HEK293 (cell line): ENCODE measurements at regions not wholly inside any gene's neighbourhood (a gene's known extent, or its start where the extent isn't known, plus 50 kb on each side); places are given as distances from the start of the nearest gene placed in this dataset.

Source experiments
- CTCF ChIA-PET: fragments of 350-600 bp; formaldehyde crosslinking; extraction: SDS; loops from one replicate; lab custom pipeline; 2021; ENCODE audit warnings: antibody characterized with exemption; lab: Yijun Ruan, JAX
- POLR2A ChIA-PET: fragments of 300-600 bp; formaldehyde crosslinking; extraction: SDS; loops from one replicate; lab custom pipeline; 2020; ENCODE audit warnings: antibody characterized with exemption, inconsistent platforms; lab: Yijun Ruan, JAX
- H3K27ac ChIP-seq: fragments of 200-500 bp; sonication (Bioruptor generic); 2 replicates; pipeline ENCODE4 v1.5.1; 2014; ENCODE audit warnings: low read depth, low read length, control low read depth, inconsistent platforms; ENCODE audit errors: extremely low read depth
- H3K36me3 ChIP-seq, 2 experiments: fragments of 200-500 bp in 1 of 2; sonication (Bioruptor generic) in 1 of 2; 1 replicate in 1 of 2; 2 replicates in 1 of 2; pipeline ENCODE4 v1.5.1; 2014 to 2017; ENCODE audit warnings: inconsistent platforms in 2 of 2, low read length in 2 of 2; ENCODE audit not compliant: control insufficient read depth in 2 of 2, insufficient read depth in 1 of 2
- H3K4me1 ChIP-seq: fragments of 200-500 bp; sonication (Bioruptor generic); 2 replicates; pipeline ENCODE4 v1.5.1; 2014; ENCODE audit warnings: mild to moderate bottlenecking, low read length, inconsistent platforms; ENCODE audit not compliant: control insufficient read depth, insufficient read depth
- H3K4me3 ChIP-seq: 2 replicates; pipeline ENCODE4 v1.5.1; 2011; ENCODE audit warnings: low read depth, mild to moderate bottlenecking, control low read depth, low read length, moderate library complexity
- H3K9me3 ChIP-seq: fragments of 200-500 bp; sonication (Bioruptor generic); 2 replicates; pipeline ENCODE4 v1.5.1; 2014; ENCODE audit warnings: low read depth, low read length, inconsistent platforms; ENCODE audit not compliant: control insufficient read depth, insufficient read depth
- ATF2 ChIP-seq: fragments of 450-650 bp; formaldehyde crosslinking; IDR thresholded peaks from 2 replicates; pipeline ENCODE4 v1.5.1; 2016; ENCODE audit warnings: missing biosample characterization, missing genetic modification characterization, low read depth
- KLF1 ChIP-seq: fragments of 450-650 bp; formaldehyde crosslinking; IDR thresholded peaks from 2 replicates; pipeline ENCODE4 v1.5.1; 2016; ENCODE audit warnings: missing biosample characterization, missing genetic modification characterization
- PATZ1 ChIP-seq: fragments of 450-650 bp; formaldehyde crosslinking; IDR thresholded peaks from 2 replicates; pipeline ENCODE4 v1.5.1; 2016; ENCODE audit warnings: missing biosample characterization, missing genetic modification characterization
- PRDM6 ChIP-seq: fragments of 450-650 bp; formaldehyde crosslinking; IDR thresholded peaks from 2 replicates; pipeline ENCODE4 v1.5.1; 2017; ENCODE audit warnings: missing biosample characterization, missing genetic modification characterization
- REST ChIP-seq: fragments of 450-650 bp; formaldehyde crosslinking; IDR thresholded peaks from 2 replicates; pipeline ENCODE4 v1.5.1; 2016; ENCODE audit warnings: missing biosample characterization, missing genetic modification characterization
- SP3 ChIP-seq: fragments of 450-650 bp; formaldehyde crosslinking; IDR thresholded peaks from 2 replicates; pipeline ENCODE4 v1.5.1; 2016; ENCODE audit warnings: missing biosample characterization, missing genetic modification characterization
- ZIC2 ChIP-seq: fragments of 450-650 bp; formaldehyde crosslinking; IDR thresholded peaks from 2 replicates; pipeline ENCODE4 v1.5.1; 2016; ENCODE audit warnings: missing biosample characterization, missing genetic modification characterization
- ZNF133 ChIP-seq: fragments of 450-650 bp; formaldehyde crosslinking; IDR thresholded peaks from 2 replicates; pipeline ENCODE4 v1.5.1; 2016; ENCODE audit warnings: missing biosample characterization, missing genetic modification characterization
- ZNF274 ChIP-seq, 2 experiments: fragments of 200-500 bp in 1 of 2; fragments of 450-650 bp in 1 of 2; sonication (Bioruptor generic) in 1 of 2; formaldehyde crosslinking in 1 of 2; IDR thresholded peaks; 2 replicates each; pipeline versions ENCODE4 v1.5.1 to v1.6.1; 2014 to 2016; ENCODE audit warnings: borderline replicate concordance in 1 of 2, inconsistent platforms in 1 of 2, low read length in 1 of 2, missing biosample characterization in 1 of 2, missing genetic modification characterization in 1 of 2
- ZNF280D ChIP-seq: fragments of 450-650 bp; formaldehyde crosslinking; IDR thresholded peaks from 2 replicates; pipeline ENCODE4 v1.5.1; 2016; ENCODE audit warnings: missing biosample characterization, missing genetic modification characterization
- ZNF544 ChIP-seq: fragments of 450-650 bp; formaldehyde crosslinking; IDR thresholded peaks from 2 replicates; pipeline ENCODE4 v1.5.0; 2017; ENCODE audit warnings: missing biosample characterization, missing genetic modification characterization
- ZNF580 ChIP-seq: fragments of 450-650 bp; formaldehyde crosslinking; IDR thresholded peaks from 2 replicates; pipeline ENCODE4 v1.5.1; 2016; ENCODE audit warnings: missing biosample characterization, missing genetic modification characterization
- ZNF585B ChIP-seq: fragments of 450-650 bp; formaldehyde crosslinking; IDR thresholded peaks from 2 replicates; pipeline ENCODE4 v1.5.1; 2016; ENCODE audit warnings: missing biosample characterization, missing genetic modification characterization
- ZNF596 ChIP-seq: fragments of 450-650 bp; IDR thresholded peaks from 2 replicates; pipeline ENCODE4 v1.5.0; 2018; ENCODE audit warnings: missing biosample characterization, mild to moderate bottlenecking, missing genetic modification characterization, moderate library complexity
- ZNF654 ChIP-seq: fragments of 450-650 bp; formaldehyde crosslinking; IDR thresholded peaks from 2 replicates; pipeline ENCODE4 v1.5.1; 2016; ENCODE audit warnings: low read depth, missing biosample characterization, missing genetic modification characterization
- ZNF704 ChIP-seq: fragments of 450-650 bp; formaldehyde crosslinking; IDR thresholded peaks from 2 replicates; pipeline ENCODE4 v1.5.1; 2016; ENCODE audit warnings: missing biosample characterization, missing genetic modification characterization
- ZNF747 ChIP-seq: fragments of 450-650 bp; formaldehyde crosslinking; IDR thresholded peaks from 2 replicates; pipeline ENCODE4 v1.5.1; 2016; ENCODE audit warnings: missing biosample characterization, missing genetic modification characterization
- ZNF76 ChIP-seq: fragments of 450-650 bp; formaldehyde crosslinking; IDR thresholded peaks from 2 replicates; pipeline ENCODE4; 2016; ENCODE audit warnings: low read depth, missing biosample characterization, missing genetic modification characterization, borderline replicate concordance
- ZNF830 ChIP-seq: fragments of 450-650 bp; IDR thresholded peaks from 2 replicates; pipeline ENCODE4 v1.5.0; 2018; ENCODE audit warnings: missing biosample characterization, missing genetic modification characterization, low read depth, mild to moderate bottlenecking, moderate library complexity
- ZXDB ChIP-seq: fragments of 450-650 bp; formaldehyde crosslinking; IDR thresholded peaks from 2 replicates; pipeline ENCODE4 v1.5.1; 2016; ENCODE audit warnings: missing biosample characterization, missing genetic modification characterization

GRCh38 chr5:15233566-15233965 is 266.4 kb upstream of the FBXL7 start:
- Histone ChIP-seq H3K9me3 (no peaks in the 10 kb centered on the region), H3K4me3 (no peak overlapping the region), H3K4me1 (no peaks in the 10 kb centered on the region), H3K27ac (no peak overlapping the region), H3K36me3 (no peaks in the 10 kb centered on the region)
- CTCF ChIA-PET, result interaction anchor here (1.3 kb wide), 1 partner anchor 128 kb away, joined by 4 read pairs; no protein-coding TSS in a partner anchor
- TF ChIP-seq ZNF274 (IDR thresholded peaks at IDR 0.05; ENCODE audit: low read length), result no peak
- TF ChIP-seq ZNF274 (tag by site-specific recombination; IDR thresholded peaks at IDR 0.05; ENCODE audit: borderline replicate concordance), result no peak
- no peak for TF ChIP-seq ZNF596 (tag by site-specific recombination)
- TF ChIP-seq ZNF654, result no peak
- TF ChIP-seq ZXDB (tag by site-specific recombination), result no peak
- no peak for TF ChIP-seq KLF1 (tag by site-specific recombination)
- no peak for TF ChIP-seq ZNF747 (tag by site-specific recombination)
- no peak for TF ChIP-seq REST (tag by site-specific recombination)
- TF ChIP-seq ZNF544 (tag by site-specific recombination), result no peak
- TF ChIP-seq ZIC2, result no peak
- no peak for TF ChIP-seq ZNF280D
- no peak for TF ChIP-seq SP3 (tag by site-specific recombination)
- TF ChIP-seq PRDM6, result no peak
- TF ChIP-seq ATF2 (tag by site-specific recombination), result no peak
- TF ChIP-seq ZNF133 (tag by site-specific recombination), result no peak
- no peak for TF ChIP-seq ZNF580 (tag by site-specific recombination)
- no peak for TF ChIP-seq PATZ1 (tag by site-specific recombination)
- no peak for TF ChIP-seq ZNF704 (tag by site-specific recombination)
- no peak for TF ChIP-seq ZNF830 (tag by site-specific recombination)
- TF ChIP-seq ZNF585B (tag by site-specific recombination), result no peak
- TF ChIP-seq ZNF76, result no peak
- POLR2A ChIA-PET, result no interaction called here
